OCI-LY1 (cell line): ENCODE measurements at regions not wholly inside any gene's neighbourhood (a gene's known extent, or its start where the extent isn't known, plus 50 kb on each side); places are given as distances from the start of the nearest gene placed in this dataset.

ENCODE experiments used
- EZH2 ChIP-seq: fragments of 200-600 bp; sonication (generic), shearing (Covaris generic); IDR thresholded peaks from 2 replicates; pipeline ENCODE4 v1.8.0; 2017; ENCODE audit warnings: borderline replicate concordance, mixed run types, mild to moderate bottlenecking, antibody characterized with exemption, low read length, moderate library complexity, mixed read lengths
- TF ChIP-seq, protein P1 (sequence below): fragments of 200-600 bp; sonication (generic), shearing (Covaris generic); IDR thresholded peaks from 2 replicates; pipeline ENCODE4 v1.5.1; 2017; ENCODE audit warnings: mild to moderate bottlenecking, antibody characterized with exemption, low read length, moderate library complexity, mixed read lengths

DNA sequence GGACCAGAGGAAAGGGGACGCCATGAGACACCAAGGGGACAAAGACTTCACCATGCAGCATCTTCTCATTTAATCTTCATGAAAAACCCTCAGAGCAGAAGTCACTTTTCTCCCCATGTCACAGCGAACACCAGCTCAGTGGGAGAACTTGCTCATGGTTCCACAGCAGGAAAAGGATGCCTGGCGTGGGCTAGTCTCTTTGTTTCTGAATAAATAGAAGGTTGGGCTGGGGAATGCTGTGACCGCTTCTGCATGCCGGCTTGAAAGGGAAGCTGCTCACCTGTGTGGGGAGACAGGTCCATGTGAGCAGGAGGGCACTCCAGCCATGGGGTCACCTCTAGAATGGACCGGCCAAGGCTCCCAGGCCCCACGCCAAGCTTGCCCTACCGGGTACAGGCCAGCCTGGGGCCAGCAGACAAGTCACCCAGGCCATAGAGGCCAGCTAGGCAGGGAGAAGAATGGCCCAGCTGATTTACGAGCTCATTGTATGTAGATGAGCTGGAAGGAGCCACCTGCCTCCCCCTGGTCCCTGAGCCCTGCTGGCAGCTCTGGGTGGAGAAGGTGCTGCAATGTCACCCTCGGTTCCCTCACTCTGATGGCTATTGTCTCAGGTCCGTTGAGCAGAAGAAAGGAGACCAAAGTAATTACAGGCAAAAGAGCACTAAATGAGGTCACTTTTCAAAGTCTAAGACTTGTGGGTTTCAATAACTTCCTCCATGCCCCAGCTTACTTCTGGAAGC, 82.0 kb upstream of the PDZD8 start:
- TF ChIP-seq EZH2: no peak
- TF ChIP-seq, protein P1, sequence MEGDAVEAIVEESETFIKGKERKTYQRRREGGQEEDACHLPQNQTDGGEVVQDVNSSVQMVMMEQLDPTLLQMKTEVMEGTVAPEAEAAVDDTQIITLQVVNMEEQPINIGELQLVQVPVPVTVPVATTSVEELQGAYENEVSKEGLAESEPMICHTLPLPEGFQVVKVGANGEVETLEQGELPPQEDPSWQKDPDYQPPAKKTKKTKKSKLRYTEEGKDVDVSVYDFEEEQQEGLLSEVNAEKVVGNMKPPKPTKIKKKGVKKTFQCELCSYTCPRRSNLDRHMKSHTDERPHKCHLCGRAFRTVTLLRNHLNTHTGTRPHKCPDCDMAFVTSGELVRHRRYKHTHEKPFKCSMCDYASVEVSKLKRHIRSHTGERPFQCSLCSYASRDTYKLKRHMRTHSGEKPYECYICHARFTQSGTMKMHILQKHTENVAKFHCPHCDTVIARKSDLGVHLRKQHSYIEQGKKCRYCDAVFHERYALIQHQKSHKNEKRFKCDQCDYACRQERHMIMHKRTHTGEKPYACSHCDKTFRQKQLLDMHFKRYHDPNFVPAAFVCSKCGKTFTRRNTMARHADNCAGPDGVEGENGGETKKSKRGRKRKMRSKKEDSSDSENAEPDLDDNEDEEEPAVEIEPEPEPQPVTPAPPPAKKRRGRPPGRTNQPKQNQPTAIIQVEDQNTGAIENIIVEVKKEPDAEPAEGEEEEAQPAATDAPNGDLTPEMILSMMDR: no peak
